HPDE6-E6E7 (cell line): ENCODE measurements at regions not wholly inside any gene's neighbourhood (a gene's known extent, or its start where the extent isn't known, plus 50 kb on each side); places are given as distances from the start of the nearest gene placed in this dataset.
"Not testable (repeated sequence)": the region's sequence is repeated elsewhere in the genome, so short reads cannot be mapped to it uniquely, and the experiment has no call there.

Source experiments
- DNase-seq: peaks from one replicate; pipeline ENCODE4 v3.0.0; 2011; ENCODE audit warnings: missing footprints; ENCODE audit errors: extremely low spot score

DNA sequence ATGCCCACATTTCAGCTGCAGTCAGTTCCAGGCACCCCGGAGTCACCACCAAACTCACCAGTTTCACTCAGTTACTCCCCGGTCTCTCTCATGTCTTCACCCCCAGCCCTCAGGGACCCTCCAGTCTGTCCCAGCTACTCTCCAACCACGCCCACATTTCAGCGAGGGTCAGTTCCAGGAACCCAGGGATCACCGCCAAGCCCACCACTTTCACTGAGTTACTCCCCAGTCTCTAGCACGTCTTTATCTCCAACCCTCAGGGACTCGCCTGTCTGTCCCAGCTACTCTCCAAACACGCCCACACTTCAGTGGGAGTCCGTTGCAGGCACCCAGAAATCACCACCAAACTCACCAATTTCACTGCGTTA, 337.5 kb downstream of the CWH43 start:
- not testable (repeated sequence) for DNase-seq
